ENCODE measurements at regions not wholly inside any gene's neighbourhood (a gene's known extent, or its start where the extent isn't known, plus 50 kb on each side); places are given as distances from the start of the nearest gene placed in this dataset.

- intact Hi-C loops (cut with micrococcal nuclease) = no loop called here
- POLR2A ChIA-PET = no interaction called here
- no peaks in the 10 kb centered on the region for H3K36me3 Mint-ChIP-seq (ENCODE audit: low read depth)
- H3K9me3 Mint-ChIP-seq = no peaks in the 10 kb centered on the region
- TF ChIP-seq, protein P1, sequence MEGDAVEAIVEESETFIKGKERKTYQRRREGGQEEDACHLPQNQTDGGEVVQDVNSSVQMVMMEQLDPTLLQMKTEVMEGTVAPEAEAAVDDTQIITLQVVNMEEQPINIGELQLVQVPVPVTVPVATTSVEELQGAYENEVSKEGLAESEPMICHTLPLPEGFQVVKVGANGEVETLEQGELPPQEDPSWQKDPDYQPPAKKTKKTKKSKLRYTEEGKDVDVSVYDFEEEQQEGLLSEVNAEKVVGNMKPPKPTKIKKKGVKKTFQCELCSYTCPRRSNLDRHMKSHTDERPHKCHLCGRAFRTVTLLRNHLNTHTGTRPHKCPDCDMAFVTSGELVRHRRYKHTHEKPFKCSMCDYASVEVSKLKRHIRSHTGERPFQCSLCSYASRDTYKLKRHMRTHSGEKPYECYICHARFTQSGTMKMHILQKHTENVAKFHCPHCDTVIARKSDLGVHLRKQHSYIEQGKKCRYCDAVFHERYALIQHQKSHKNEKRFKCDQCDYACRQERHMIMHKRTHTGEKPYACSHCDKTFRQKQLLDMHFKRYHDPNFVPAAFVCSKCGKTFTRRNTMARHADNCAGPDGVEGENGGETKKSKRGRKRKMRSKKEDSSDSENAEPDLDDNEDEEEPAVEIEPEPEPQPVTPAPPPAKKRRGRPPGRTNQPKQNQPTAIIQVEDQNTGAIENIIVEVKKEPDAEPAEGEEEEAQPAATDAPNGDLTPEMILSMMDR (IDR thresholded peaks at IDR 0.05) = no peak
- CTCF ChIA-PET = no interaction called here
- H3K4me1 Mint-ChIP-seq (ENCODE audit: low read depth) = no peaks in the 10 kb centered on the region
- DNase-seq (no peak), ATAC-seq (no peak)
- H3K4me3 Mint-ChIP-seq = no peak overlapping the region
- H3K27me3 Mint-ChIP-seq = no peaks in the 10 kb centered on the region
- H3K27ac Mint-ChIP-seq = no peak overlapping the region
These were observed 512.7 kb downstream of the PREX1 start for GRCh38 chr20:48314925-48315592.

DNA sequence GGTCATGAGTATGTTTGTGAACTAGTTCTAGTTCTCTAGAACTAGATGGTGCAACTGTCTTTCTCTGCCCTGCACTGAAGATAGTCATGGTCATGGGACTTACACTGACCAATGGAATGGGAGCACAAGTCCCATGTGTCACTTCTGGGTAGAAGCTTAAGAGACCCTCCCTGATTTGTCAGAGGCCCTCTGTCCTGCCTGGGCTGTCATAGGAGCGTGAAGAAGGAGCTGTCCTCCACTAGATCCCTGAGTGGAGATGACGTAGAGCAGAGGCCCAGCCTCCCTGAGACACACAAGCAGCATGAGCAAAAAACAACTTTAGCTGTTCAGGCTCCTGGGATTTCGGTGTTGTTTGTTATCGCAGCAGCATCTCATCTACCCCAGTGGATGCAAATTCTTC lies 514.5 kb downstream of the PREX1 start:
- intact Hi-C loops (cut with micrococcal nuclease) = no loop called here
- no peaks in the 10 kb centered on the region for H3K36me3 Mint-ChIP-seq (ENCODE audit: low read depth)
- ChIA-PET POLR2A (no interaction called here), CTCF (no interaction called here)
- no peaks in the 10 kb centered on the region for H3K4me1 Mint-ChIP-seq (ENCODE audit: low read depth)
- DNase-seq (no peak), ATAC-seq (no peak)
- no peak overlapping the region for H3K4me3 Mint-ChIP-seq
- H3K27ac Mint-ChIP-seq = no peak overlapping the region
- no peaks in the 10 kb centered on the region for H3K9me3 Mint-ChIP-seq
- TF ChIP-seq, protein P1 (IDR thresholded peaks at IDR 0.05) = no peak
- no peaks in the 10 kb centered on the region for H3K27me3 Mint-ChIP-seq

DNA sequence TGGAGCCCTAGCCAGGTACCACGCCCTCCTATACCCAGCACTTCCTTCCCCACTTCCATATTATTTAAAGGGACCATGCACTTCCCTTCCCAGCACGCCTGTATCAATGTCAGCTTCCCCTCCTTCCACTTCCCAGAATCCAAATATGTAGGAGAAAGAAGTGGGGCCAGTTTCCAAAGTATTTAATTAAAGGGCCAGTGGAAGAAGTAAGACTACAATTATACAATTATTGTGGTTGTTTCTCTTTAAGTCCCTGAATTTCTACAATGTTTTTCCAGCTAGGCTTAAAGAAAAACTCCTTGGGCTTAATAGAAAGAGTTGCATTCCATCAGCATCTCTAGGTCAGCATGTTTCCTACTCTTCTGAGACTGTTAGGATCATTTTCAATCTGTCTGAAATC lies 515.8 kb downstream of the PREX1 start:
- Mint-ChIP-seq H3K27ac (no peak overlapping the region), H3K4me1 (ENCODE audit: low read depth) (no peaks in the 10 kb centered on the region), H3K9me3 (no peaks in the 10 kb centered on the region), H3K4me3 (no peak overlapping the region), H3K27me3 (no peaks in the 10 kb centered on the region), H3K36me3 (ENCODE audit: low read depth) (no peaks in the 10 kb centered on the region)
- TF ChIP-seq, protein P1 (IDR thresholded peaks at IDR 0.05) = no peak
- intact Hi-C loops (cut with micrococcal nuclease) = no loop called here
- CTCF ChIA-PET = no interaction called here
- DNase-seq = no peak
- POLR2A ChIA-PET = no interaction called here
- ATAC-seq = no peak

DNA sequence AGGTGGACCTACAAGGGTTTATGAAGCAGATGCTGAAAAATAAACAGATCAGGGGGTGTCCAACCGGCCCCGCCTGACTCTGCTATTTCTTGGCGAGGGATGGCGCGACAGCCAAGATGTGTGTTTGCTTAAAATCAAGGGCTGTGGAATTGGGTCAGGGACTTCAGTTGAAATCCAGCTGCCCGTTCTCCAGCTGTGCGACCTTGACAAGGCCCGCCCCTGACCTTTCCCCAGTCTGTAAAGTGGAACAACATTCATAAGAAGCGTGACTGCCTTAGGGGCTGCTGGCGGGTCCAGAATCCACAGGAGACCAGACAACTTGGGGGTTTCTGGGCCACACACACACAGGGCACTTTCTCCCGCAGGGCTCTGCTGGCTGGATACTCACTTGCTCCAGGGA lies 517.5 kb downstream of the PREX1 start:
- no peak overlapping the region for H3K4me3 Mint-ChIP-seq
- CTCF ChIA-PET = no interaction called here
- ATAC-seq = no peak

GRCh38 chr20:48309293-48309692 lies 518.5 kb downstream of the PREX1 start:
- Mint-ChIP-seq H3K36me3 (ENCODE audit: low read depth) (no peaks in the 10 kb centered on the region), H3K9me3 (no peaks in the 10 kb centered on the region), H3K27me3 (no peaks in the 10 kb centered on the region), H3K4me3 (no peak overlapping the region), H3K27ac (no peak overlapping the region), H3K4me1 (ENCODE audit: low read depth) (no peaks in the 10 kb centered on the region)
- DNase-seq = no peak
- TF ChIP-seq, protein P1 (IDR thresholded peaks at IDR 0.05) = no peak
- ChIA-PET POLR2A (no interaction called here), CTCF (no interaction called here)
- ATAC-seq = no peak
- intact Hi-C loops (cut with micrococcal nuclease) = no loop called here

More for the DNA sequence above, 517.5 kb downstream of the PREX1 start:
- no peaks in the 10 kb centered on the region for H3K27me3 Mint-ChIP-seq
- DNase-seq = no peak
- POLR2A ChIA-PET = no interaction called here
- no peaks in the 10 kb centered on the region for H3K4me1 Mint-ChIP-seq (ENCODE audit: low read depth)
- H3K27ac Mint-ChIP-seq = no peak overlapping the region
- TF ChIP-seq, protein P1 (IDR thresholded peaks at IDR 0.05) = no peak
- intact Hi-C loops (cut with micrococcal nuclease) = no loop called here
- H3K36me3 Mint-ChIP-seq (ENCODE audit: low read depth) = no peaks in the 10 kb centered on the region
- H3K9me3 Mint-ChIP-seq = no peaks in the 10 kb centered on the region
